A549 (cell line): ENCODE measurements at regions not wholly inside any gene's neighbourhood (a gene's known extent, or its start where the extent isn't known, plus 50 kb on each side); places are given as distances from the start of the nearest gene placed in this dataset.

ENCODE experiments used
- BHLHE40 ChIP-seq: IDR thresholded peaks from 2 replicates; pipeline ENCODE4 v1.6.1; 2012; ENCODE audit warnings: low read depth, low read length, inconsistent platforms
- EP300 ChIP-seq, 2 experiments: fragments of >200 bp; sonication (Bioruptor Twin); formaldehyde crosslinking; IDR thresholded peaks; 2 replicates in 1 of 2; 3 replicates in 1 of 2; pipeline ENCODE4 v1.6.1; 2016 to 2017
- HOXB5 ChIP-seq: fragments of 250-450 bp; sonication (Bioruptor Pico); IDR thresholded peaks from 2 replicates; pipeline ENCODE4 v1.5.0; 2020; ENCODE audit warnings: mild to moderate bottlenecking, moderate library complexity
- JUNB ChIP-seq: fragments of >200 bp; sonication (Bioruptor Twin); formaldehyde crosslinking; IDR thresholded peaks from 2 replicates; pipeline ENCODE4 v1.6.1; 2016
- POLR2A ChIP-seq: IDR thresholded peaks from 2 replicates; pipeline ENCODE4 v1.6.1; 2012; ENCODE audit warnings: mild to moderate bottlenecking, low read length
- RAD21 ChIP-seq, 2 experiments: fragments of >200 bp in 1 of 2; sonication (Bioruptor Twin) in 1 of 2; formaldehyde crosslinking in 1 of 2; IDR thresholded peaks in 1 of 2; conservative IDR thresholded peaks in 1 of 2; 2 replicates in 1 of 2; 3 replicates in 1 of 2; pipeline ENCODE4 v1.6.1; 2012 to 2018; ENCODE audit warnings: inconsistent platforms in 1 of 2
- TF ChIP-seq, protein P1 (sequence below): fragments of >200 bp; sonication (Bioruptor Twin); formaldehyde crosslinking; IDR thresholded peaks from 3 replicates; pipeline ENCODE4 v1.5.1; 2016
- TF ChIP-seq, protein P2 (sequence below): fragments of 450-650 bp; IDR thresholded peaks from 2 replicates; pipeline ENCODE4 v1.6.1; 2014; ENCODE audit warnings: antibody characterized with exemption
- TF ChIP-seq, protein P3 (sequence below): fragments of 200-600 bp; sonication (generic); IDR thresholded peaks from 2 replicates; pipeline ENCODE4 v1.6.1; 2016; ENCODE audit warnings: antibody characterized with exemption, mild to moderate bottlenecking, moderate library complexity
- TF ChIP-seq, protein P4 (sequence below): IDR thresholded peaks from 2 replicates; pipeline ENCODE4 v1.6.1; 2012

DNA sequence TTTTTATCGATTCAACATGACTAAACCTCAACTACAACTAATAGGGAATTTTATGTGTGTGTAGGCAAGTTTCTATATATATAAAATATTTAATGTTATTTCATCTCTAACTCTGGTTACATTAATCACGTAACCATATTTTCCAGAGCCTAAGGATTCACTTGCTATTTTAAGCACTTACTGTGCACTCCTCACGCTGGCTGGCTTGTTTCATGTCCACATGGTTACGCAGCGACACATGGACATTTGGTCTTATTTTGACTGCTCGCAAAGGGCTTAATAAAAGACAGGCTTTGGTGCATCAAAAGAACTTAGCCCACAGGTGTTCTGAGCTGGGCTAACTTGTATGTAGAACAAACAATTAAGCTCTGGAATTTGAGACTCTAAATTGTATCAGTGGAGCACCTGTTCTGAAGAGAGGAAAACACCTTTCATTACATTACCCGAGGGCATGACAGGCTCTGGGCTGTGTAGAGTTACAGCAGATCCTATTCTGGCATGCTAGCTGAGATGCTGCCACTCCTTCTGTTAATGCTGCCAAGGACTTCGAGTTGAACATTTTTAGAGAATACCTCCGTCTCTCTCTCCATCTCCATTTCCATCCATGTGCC, 130.0 kb upstream of the NR2F2 start:
- TF ChIP-seq, protein P1, sequence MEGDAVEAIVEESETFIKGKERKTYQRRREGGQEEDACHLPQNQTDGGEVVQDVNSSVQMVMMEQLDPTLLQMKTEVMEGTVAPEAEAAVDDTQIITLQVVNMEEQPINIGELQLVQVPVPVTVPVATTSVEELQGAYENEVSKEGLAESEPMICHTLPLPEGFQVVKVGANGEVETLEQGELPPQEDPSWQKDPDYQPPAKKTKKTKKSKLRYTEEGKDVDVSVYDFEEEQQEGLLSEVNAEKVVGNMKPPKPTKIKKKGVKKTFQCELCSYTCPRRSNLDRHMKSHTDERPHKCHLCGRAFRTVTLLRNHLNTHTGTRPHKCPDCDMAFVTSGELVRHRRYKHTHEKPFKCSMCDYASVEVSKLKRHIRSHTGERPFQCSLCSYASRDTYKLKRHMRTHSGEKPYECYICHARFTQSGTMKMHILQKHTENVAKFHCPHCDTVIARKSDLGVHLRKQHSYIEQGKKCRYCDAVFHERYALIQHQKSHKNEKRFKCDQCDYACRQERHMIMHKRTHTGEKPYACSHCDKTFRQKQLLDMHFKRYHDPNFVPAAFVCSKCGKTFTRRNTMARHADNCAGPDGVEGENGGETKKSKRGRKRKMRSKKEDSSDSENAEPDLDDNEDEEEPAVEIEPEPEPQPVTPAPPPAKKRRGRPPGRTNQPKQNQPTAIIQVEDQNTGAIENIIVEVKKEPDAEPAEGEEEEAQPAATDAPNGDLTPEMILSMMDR, result no peak
- TF ChIP-seq, protein P2, sequence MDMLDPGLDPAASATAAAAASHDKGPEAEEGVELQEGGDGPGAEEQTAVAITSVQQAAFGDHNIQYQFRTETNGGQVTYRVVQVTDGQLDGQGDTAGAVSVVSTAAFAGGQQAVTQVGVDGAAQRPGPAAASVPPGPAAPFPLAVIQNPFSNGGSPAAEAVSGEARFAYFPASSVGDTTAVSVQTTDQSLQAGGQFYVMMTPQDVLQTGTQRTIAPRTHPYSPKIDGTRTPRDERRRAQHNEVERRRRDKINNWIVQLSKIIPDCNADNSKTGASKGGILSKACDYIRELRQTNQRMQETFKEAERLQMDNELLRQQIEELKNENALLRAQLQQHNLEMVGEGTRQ, result no peak
- no peak for TF ChIP-seq HOXB5 (CRISPR knock-in tag)
- TF ChIP-seq JUNB, result no peak
- TF ChIP-seq, protein P3, sequence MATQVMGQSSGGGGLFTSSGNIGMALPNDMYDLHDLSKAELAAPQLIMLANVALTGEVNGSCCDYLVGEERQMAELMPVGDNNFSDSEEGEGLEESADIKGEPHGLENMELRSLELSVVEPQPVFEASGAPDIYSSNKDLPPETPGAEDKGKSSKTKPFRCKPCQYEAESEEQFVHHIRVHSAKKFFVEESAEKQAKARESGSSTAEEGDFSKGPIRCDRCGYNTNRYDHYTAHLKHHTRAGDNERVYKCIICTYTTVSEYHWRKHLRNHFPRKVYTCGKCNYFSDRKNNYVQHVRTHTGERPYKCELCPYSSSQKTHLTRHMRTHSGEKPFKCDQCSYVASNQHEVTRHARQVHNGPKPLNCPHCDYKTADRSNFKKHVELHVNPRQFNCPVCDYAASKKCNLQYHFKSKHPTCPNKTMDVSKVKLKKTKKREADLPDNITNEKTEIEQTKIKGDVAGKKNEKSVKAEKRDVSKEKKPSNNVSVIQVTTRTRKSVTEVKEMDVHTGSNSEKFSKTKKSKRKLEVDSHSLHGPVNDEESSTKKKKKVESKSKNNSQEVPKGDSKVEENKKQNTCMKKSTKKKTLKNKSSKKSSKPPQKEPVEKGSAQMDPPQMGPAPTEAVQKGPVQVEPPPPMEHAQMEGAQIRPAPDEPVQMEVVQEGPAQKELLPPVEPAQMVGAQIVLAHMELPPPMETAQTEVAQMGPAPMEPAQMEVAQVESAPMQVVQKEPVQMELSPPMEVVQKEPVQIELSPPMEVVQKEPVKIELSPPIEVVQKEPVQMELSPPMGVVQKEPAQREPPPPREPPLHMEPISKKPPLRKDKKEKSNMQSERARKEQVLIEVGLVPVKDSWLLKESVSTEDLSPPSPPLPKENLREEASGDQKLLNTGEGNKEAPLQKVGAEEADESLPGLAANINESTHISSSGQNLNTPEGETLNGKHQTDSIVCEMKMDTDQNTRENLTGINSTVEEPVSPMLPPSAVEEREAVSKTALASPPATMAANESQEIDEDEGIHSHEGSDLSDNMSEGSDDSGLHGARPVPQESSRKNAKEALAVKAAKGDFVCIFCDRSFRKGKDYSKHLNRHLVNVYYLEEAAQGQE, result no peak
- TF ChIP-seq POLR2A, result no peak
- no peak for TF ChIP-seq EP300 (IDR thresholded peaks at IDR 0.05)
- TF ChIP-seq BHLHE40, result no peak
- TF ChIP-seq RAD21 (conservative IDR thresholded peaks at IDR 0.05 in 1 of 2, IDR thresholded peaks at IDR 0.05 in 1 of 2), result no peak
- TF ChIP-seq, protein P4, sequence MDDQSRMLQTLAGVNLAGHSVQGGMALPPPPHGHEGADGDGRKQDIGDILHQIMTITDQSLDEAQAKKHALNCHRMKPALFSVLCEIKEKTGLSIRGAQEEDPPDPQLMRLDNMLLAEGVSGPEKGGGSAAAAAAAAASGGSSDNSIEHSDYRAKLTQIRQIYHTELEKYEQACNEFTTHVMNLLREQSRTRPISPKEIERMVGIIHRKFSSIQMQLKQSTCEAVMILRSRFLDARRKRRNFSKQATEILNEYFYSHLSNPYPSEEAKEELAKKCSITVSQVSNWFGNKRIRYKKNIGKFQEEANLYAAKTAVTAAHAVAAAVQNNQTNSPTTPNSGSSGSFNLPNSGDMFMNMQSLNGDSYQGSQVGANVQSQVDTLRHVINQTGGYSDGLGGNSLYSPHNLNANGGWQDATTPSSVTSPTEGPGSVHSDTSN, result no peak
